ENCODE measurements at regions not wholly inside any gene's neighbourhood (a gene's known extent, or its start where the extent isn't known, plus 50 kb on each side); places are given as distances from the start of the nearest gene placed in this dataset.

DNA sequence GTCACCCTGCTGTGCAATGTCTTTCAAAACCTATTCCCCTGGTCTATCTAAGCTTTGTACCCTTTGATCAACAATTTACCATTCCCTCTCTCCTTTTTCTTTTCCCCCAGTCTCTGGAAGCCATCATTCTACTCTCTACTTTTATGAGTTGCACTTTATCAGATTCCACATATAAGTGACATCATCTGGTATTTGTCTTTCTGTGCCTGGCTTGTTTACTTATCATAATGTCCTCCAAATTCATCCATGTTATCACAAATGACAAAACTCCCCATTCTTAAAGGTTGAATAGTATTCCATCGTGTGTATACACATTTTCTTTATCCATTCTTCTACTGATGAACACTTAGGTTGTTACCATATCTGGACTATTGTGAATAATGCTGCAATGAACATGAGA lies 344.2 kb upstream of the CCNH start:
- TF ChIP-seq, protein P1, sequence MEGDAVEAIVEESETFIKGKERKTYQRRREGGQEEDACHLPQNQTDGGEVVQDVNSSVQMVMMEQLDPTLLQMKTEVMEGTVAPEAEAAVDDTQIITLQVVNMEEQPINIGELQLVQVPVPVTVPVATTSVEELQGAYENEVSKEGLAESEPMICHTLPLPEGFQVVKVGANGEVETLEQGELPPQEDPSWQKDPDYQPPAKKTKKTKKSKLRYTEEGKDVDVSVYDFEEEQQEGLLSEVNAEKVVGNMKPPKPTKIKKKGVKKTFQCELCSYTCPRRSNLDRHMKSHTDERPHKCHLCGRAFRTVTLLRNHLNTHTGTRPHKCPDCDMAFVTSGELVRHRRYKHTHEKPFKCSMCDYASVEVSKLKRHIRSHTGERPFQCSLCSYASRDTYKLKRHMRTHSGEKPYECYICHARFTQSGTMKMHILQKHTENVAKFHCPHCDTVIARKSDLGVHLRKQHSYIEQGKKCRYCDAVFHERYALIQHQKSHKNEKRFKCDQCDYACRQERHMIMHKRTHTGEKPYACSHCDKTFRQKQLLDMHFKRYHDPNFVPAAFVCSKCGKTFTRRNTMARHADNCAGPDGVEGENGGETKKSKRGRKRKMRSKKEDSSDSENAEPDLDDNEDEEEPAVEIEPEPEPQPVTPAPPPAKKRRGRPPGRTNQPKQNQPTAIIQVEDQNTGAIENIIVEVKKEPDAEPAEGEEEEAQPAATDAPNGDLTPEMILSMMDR (IDR thresholded peaks at IDR 0.05; ENCODE audit: low read depth, low read length, missing control alignments): no peak
- H3K4me3 ChIP-seq (ENCODE audit: low read depth, low read length): no peak overlapping the region
- no peak for DNase-seq (ENCODE audit: low read depth)
- in situ Hi-C loops (cut with HindIII; ENCODE audit: low sequenced_read_pairs): no loop called here

DNA sequence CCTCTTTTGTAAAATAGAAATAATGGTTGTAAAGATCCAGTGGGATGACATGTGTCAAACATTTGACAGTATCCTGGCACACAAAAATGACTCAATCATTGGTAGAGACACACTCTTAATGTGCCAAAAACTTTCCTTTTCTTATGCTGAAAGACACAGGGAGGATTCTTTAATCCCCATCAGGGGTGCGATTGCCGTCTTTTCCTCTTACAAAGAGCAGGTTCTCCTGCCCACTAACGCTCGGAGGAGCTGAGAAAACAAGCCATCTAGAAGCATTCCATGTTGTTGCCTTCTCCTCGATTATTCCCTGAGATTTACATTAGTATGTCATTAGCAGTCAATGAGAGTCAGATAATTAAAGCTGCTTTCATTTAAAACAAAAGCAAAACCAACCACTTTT lies 342.6 kb upstream of the CCNH start:
- H3K4me3 ChIP-seq (ENCODE audit: low read depth, low read length): no peak overlapping the region
- in situ Hi-C loops (cut with HindIII; ENCODE audit: low sequenced_read_pairs): no loop called here
- TF ChIP-seq, protein P1 (IDR thresholded peaks at IDR 0.05; ENCODE audit: low read depth, low read length, missing control alignments): no peak
- no peak for DNase-seq (ENCODE audit: low read depth)

DNA sequence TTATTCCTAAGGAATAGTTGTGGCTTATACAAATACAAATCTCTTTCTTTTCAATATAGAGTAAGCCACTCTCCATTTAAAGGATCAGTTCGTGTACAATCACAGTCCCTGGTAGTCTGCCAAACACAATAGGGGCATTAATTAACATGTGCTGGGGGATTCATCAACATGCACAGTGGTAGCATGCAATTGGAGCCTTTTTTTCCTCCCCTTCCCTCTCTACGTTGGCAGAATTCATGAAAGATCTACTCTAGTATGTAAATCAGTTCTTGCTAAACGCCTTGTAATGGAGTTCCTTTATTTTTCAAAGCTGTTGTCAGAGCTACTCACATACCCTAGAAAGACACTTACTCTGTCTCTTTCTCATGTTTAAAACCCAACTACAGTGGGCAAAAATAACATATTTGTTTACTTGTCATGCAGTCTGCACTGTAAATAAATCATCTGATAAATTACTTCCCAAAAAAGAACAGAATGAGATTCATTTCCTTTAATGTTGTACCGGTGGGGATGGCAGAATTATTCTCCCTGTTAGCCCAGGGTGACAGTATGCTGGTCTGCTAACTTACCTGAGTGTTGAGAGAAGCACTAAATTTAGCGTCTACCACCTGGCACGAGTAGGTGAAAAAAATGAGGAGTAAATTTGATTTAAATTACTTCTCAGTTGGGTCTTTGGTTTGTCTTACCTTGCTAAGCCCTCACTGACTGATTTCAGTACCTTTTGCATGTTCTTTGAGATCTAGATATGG lies 341.5 kb upstream of the CCNH start:
- no peak overlapping the region for H3K4me3 ChIP-seq (ENCODE audit: low read depth, low read length)
- no peak for DNase-seq (ENCODE audit: low read depth)
- TF ChIP-seq, protein P1 (IDR thresholded peaks at IDR 0.05; ENCODE audit: low read depth, low read length, missing control alignments): no peak
- in situ Hi-C loops (cut with HindIII; ENCODE audit: low sequenced_read_pairs): no loop called here

DNA sequence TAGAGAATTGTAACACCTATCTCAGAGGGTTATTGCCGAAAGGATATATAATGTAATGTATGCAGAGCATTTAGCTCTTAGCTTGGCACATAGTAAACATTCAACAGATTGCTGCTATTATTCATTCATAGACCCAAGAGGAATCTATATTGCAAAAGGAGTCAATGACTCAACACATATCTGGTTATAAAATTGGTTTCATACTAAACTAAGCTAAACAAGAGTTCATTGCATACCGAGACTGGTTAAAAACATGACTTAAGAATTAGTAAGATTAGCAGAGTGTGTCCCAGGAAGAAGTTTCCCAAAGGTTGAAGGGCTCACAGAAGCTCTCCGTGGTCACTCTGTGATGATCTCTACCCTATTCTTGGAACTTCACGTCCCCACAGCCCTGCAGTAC lies 339.6 kb upstream of the CCNH start:
- no peak for DNase-seq (ENCODE audit: low read depth)
- TF ChIP-seq, protein P1 (IDR thresholded peaks at IDR 0.05; ENCODE audit: low read depth, low read length, missing control alignments): no peak
- in situ Hi-C loops (cut with HindIII; ENCODE audit: low sequenced_read_pairs): no loop called here
- no peak overlapping the region for H3K4me3 ChIP-seq (ENCODE audit: low read depth, low read length)

- DNase-seq (ENCODE audit: low read depth): no peak
- TF ChIP-seq, protein P1 (IDR thresholded peaks at IDR 0.05; ENCODE audit: low read depth, low read length, missing control alignments): no peak
- in situ Hi-C loops (cut with HindIII; ENCODE audit: low sequenced_read_pairs): no loop called here
- no peak overlapping the region for H3K4me3 ChIP-seq (ENCODE audit: low read depth, low read length)
These were observed 339.1 kb upstream of the CCNH start for GRCh38 chr5:87751824-87752223.

DNA sequence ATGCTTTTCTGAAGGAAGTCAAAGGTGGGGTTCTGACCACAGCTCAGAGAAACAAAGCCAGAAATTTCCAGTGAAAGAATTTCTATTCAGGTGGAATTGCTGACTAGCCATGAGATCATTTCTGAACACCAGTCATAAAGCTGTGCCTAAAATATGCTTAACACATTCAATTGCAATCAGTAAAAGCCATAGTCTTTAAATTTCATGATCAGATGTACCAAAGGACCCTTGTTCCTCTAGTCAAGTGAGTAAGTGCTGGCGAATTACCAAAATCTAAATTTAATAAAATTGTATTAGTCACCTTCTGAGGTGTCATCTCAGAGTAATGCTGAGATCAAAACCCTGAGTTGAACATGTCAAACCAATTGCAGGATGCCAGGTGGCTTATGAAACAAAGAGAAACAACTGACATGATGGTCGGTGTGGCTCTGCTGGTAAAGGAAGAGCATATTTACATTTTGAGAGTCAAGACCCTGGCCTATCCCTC lies 334.2 kb upstream of the CCNH start:
- H3K4me3 ChIP-seq (ENCODE audit: low read depth, low read length): no peak overlapping the region
- TF ChIP-seq, protein P1 (IDR thresholded peaks at IDR 0.05; ENCODE audit: low read depth, low read length, missing control alignments): no peak
- in situ Hi-C loops (cut with HindIII; ENCODE audit: low sequenced_read_pairs): no loop called here
- DNase-seq (ENCODE audit: low read depth): peak; percentile 69

Data from astrocyte of the cerebellum (primary cell).